ENCODE measurements at regions not wholly inside any gene's neighbourhood (a gene's known extent, or its start where the extent isn't known, plus 50 kb on each side); places are given as distances from the start of the nearest gene placed in this dataset.

DNA sequence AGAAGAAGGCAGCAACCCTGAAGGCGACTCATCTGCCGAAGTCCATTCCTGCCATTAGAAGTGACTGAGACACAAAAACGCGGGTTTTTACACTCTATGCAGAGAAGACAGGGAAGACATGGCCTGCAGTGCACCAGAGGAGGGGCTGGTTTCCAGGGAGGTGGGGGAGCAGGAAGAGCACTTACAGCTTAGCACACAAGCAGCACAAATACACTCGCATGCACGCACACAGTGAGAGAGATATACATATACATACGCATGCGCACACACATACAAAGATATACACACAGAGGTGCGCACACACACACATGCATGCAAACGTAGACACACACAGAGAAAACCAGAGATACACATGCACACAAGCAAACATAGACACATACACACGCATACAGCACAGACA, 210.9 kb upstream of the CSF3R start:
- TF ChIP-seq, protein P1, sequence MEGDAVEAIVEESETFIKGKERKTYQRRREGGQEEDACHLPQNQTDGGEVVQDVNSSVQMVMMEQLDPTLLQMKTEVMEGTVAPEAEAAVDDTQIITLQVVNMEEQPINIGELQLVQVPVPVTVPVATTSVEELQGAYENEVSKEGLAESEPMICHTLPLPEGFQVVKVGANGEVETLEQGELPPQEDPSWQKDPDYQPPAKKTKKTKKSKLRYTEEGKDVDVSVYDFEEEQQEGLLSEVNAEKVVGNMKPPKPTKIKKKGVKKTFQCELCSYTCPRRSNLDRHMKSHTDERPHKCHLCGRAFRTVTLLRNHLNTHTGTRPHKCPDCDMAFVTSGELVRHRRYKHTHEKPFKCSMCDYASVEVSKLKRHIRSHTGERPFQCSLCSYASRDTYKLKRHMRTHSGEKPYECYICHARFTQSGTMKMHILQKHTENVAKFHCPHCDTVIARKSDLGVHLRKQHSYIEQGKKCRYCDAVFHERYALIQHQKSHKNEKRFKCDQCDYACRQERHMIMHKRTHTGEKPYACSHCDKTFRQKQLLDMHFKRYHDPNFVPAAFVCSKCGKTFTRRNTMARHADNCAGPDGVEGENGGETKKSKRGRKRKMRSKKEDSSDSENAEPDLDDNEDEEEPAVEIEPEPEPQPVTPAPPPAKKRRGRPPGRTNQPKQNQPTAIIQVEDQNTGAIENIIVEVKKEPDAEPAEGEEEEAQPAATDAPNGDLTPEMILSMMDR (IDR thresholded peaks at IDR 0.05; ENCODE audit: low read depth, low read length): no peak
- TF ChIP-seq EZH2phosphoT487 (IDR thresholded peaks at IDR 0.05; ENCODE audit: low read depth): no peak
